Spleen (tissue), 7 donors: ENCODE measurements at regions not wholly inside any gene's neighbourhood (a gene's known extent, or its start where the extent isn't known, plus 50 kb on each side); places are given as distances from the start of the nearest gene placed in this dataset.
"Not testable (repeated sequence)": the region's sequence is repeated elsewhere in the genome, so short reads cannot be mapped to it uniquely, and the experiment has no call there.

Experiments
- POLR2A ChIP-seq, 3 donors: fragments of 450-650 bp; IDR thresholded peaks; one replicate each; pipeline ENCODE4 v1.5.1; 2017; ENCODE audit warnings: antibody characterized with exemption in 3 of 3, mild to moderate bottlenecking in 1 of 3
- TF ChIP-seq, protein P1 (sequence below), 11 experiments: fragments of 200-600 bp in 7 of 11; fragments of 450-650 bp in 4 of 11; sonication (generic) in 4 of 11; IDR thresholded peaks in 8 of 11; conservative IDR thresholded peaks in 3 of 11; 1 replicate in 7 of 11; 2 replicates in 4 of 11; pipeline versions ENCODE4 v1.4.0 to v1.8.0; 2016 to 2021; ENCODE audit warnings: antibody characterized with exemption in 11 of 11, inconsistent platforms in 4 of 11, mild to moderate bottlenecking in 1 of 11
- donor health status: DM: no; HTN: no; CAD: no; lungs with moderate emphysema.
- donor health status: DM: no; HTN: no; CAD: no.
- donor health status: DM: no; HTN: no; CAD: no.

- TF ChIP-seq, protein P1, sequence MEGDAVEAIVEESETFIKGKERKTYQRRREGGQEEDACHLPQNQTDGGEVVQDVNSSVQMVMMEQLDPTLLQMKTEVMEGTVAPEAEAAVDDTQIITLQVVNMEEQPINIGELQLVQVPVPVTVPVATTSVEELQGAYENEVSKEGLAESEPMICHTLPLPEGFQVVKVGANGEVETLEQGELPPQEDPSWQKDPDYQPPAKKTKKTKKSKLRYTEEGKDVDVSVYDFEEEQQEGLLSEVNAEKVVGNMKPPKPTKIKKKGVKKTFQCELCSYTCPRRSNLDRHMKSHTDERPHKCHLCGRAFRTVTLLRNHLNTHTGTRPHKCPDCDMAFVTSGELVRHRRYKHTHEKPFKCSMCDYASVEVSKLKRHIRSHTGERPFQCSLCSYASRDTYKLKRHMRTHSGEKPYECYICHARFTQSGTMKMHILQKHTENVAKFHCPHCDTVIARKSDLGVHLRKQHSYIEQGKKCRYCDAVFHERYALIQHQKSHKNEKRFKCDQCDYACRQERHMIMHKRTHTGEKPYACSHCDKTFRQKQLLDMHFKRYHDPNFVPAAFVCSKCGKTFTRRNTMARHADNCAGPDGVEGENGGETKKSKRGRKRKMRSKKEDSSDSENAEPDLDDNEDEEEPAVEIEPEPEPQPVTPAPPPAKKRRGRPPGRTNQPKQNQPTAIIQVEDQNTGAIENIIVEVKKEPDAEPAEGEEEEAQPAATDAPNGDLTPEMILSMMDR (IDR thresholded peaks at IDR 0.05 in 8 of 11, conservative IDR thresholded peaks at IDR 0.05 in 3 of 11), result not testable (repeated sequence)
- not testable (repeated sequence) for TF ChIP-seq POLR2A (IDR thresholded peaks at IDR 0.05)
Observed at GRCh38 chr16:22718598-22718997, 95.4 kb upstream of the HS3ST2 start.
